HCT116 (cell line): ENCODE measurements at regions not wholly inside any gene's neighbourhood (a gene's known extent, or its start where the extent isn't known, plus 50 kb on each side); places are given as distances from the start of the nearest gene placed in this dataset.

ENCODE experiments used
- ATAC-seq: fragments of 200-7000 bp; cut with Tn5 transposase; 2 replicates; pipeline ENCODE4 v1.9.1; 2020; ENCODE audit warnings: mild to moderate bottlenecking, moderate library complexity
- BruUV-seq: library from RNA; stranded (reverse); fragments of 400-500 nt; replicated peaks from 2 replicates; lab custom pipeline; 2021; lab: Mats Ljungman, UMichigan
- CTCF ChIA-PET: fragments of 300-600 bp; sonication (Branson Sonifier 250); formaldehyde crosslinking; loops from one replicate; lab custom pipeline; 2021; ENCODE audit warnings: antibody characterized with exemption; lab: Charles Lee
- POLR2A ChIA-PET: fragments of 300-600, 350-600 bp; sonication (Branson Sonifier 250); formaldehyde crosslinking; loops from one replicate; lab custom pipeline; 2021; ENCODE audit warnings: antibody characterized with exemption; lab: Charles Lee
- RAD21 ChIA-PET, 2 experiments: fragments of 300-600 bp; sonication (Branson Sonifier 250); formaldehyde crosslinking; loops; one replicate each; lab custom pipeline; 2023; ENCODE audit warnings: low total read pairs in 2 of 2; ENCODE audit not compliant: uncharacterized antibody in 2 of 2, unreplicated experiment in 2 of 2, low non-redundant PET in 1 of 2; lab: Charles Lee
- DNase-seq: peaks from one replicate; pipeline ENCODE4 v3.0.0-alpha.2; 2010; ENCODE audit warnings: low read depth, low spot score
- H2AFZ ChIP-seq: fragments of 200-600 bp; shearing (Covaris generic), sonication (generic); 2 replicates; pipeline ENCODE4 v1.6.1; 2017; ENCODE audit warnings: low read depth, mixed run types, mixed read lengths, antibody characterized with exemption, low read length; ENCODE audit not compliant: poor library complexity, severe bottlenecking
- H3K27ac ChIP-seq: 2 replicates; pipeline ENCODE4 v1.5.1; 2012; ENCODE audit warnings: low read depth, low read length
- H3K27me3 ChIP-seq: fragments of 200-600 bp; sonication (generic); 2 replicates; pipeline ENCODE4 v1.6.1; 2016; ENCODE audit warnings: mixed run types, low read length, mixed read lengths; ENCODE audit not compliant: insufficient read depth
- H3K36me3 ChIP-seq, 2 experiments: fragments of 200-500 bp in 1 of 2; fragments of 200-600 bp in 1 of 2; sonication (Bioruptor generic) in 1 of 2; sonication (generic) in 1 of 2; 2 replicates each; pipeline versions ENCODE4 v1.5.1 to v1.6.1; 2014 to 2016; ENCODE audit warnings: low read length in 2 of 2, inconsistent platforms in 1 of 2, mixed read lengths in 1 of 2, mixed run types in 1 of 2; ENCODE audit not compliant: insufficient read depth in 2 of 2, control insufficient read depth in 1 of 2
- H3K4me1 ChIP-seq, 2 experiments: fragments of 200-600 bp in 1 of 2; sonication (generic) in 1 of 2; 2 replicates each; pipeline versions ENCODE4 v1.5.1 to v1.6.1; 2012 to 2017; ENCODE audit warnings: low read length in 2 of 2, inconsistent platforms in 1 of 2, mild to moderate bottlenecking in 1 of 2, mixed read lengths in 1 of 2, mixed run types in 1 of 2, moderate library complexity in 1 of 2; ENCODE audit not compliant: insufficient read depth in 2 of 2, control insufficient read depth in 1 of 2
- H3K4me2 ChIP-seq: fragments of 200-600 bp; sonication (generic); 2 replicates; pipeline ENCODE4 v1.6.1; 2017; ENCODE audit warnings: mixed run types, low read length, mixed read lengths
- H3K4me3 ChIP-seq, 2 experiments: fragments of 200-600 bp in 1 of 2; sonication (generic) in 1 of 2; replicated peaks in 1 of 2; 2 replicates each; pipeline ENCODE4 v1.5.1; 2011 to 2016; ENCODE audit warnings: low read length in 2 of 2, control low read depth in 1 of 2, low read depth in 1 of 2, mild to moderate bottlenecking in 1 of 2, mixed read lengths in 1 of 2, mixed run types in 1 of 2
- H3K79me2 ChIP-seq: fragments of 200-600 bp; sonication (generic); 2 replicates; pipeline ENCODE4 v1.6.1; 2017; ENCODE audit warnings: mild to moderate bottlenecking, mixed run types, low read length, moderate library complexity, mixed read lengths; ENCODE audit not compliant: insufficient read depth
- H3K9ac ChIP-seq: fragments of 200-600 bp; sonication (generic); 2 replicates; pipeline ENCODE4 v1.6.1; 2016; ENCODE audit warnings: low read length, mixed read lengths
- H3K9me2 ChIP-seq: fragments of 200-600 bp; sonication (generic), shearing (Covaris generic); 2 replicates; pipeline ENCODE4 v1.6.1; 2017; ENCODE audit warnings: mixed run types, mild to moderate bottlenecking, moderate library complexity; ENCODE audit not compliant: insufficient read depth
- H3K9me3 ChIP-seq, 2 experiments: fragments of 200-500 bp in 1 of 2; fragments of 200-600 bp in 1 of 2; sonication (Bioruptor generic) in 1 of 2; sonication (generic) in 1 of 2; 2 replicates each; pipeline ENCODE4 v1.6.1; 2014 to 2017; ENCODE audit warnings: low read length in 2 of 2, mixed read lengths in 2 of 2, inconsistent platforms in 1 of 2, low read depth in 1 of 2, mild to moderate bottlenecking in 1 of 2, mixed run types in 1 of 2, moderate library complexity in 1 of 2; ENCODE audit not compliant: control insufficient read depth in 1 of 2, insufficient read depth in 1 of 2
- H4K20me1 ChIP-seq: fragments of 200-600 bp; sonication (generic), shearing (Covaris generic); 2 replicates; pipeline ENCODE4 v1.6.1; 2017; ENCODE audit warnings: mixed run types, mild to moderate bottlenecking, moderate library complexity; ENCODE audit not compliant: insufficient read depth
- ATF3 ChIP-seq: IDR thresholded peaks from 2 replicates; pipeline ENCODE4 v1.6.1; 2012
- CBX3 ChIP-seq: IDR thresholded peaks from 2 replicates; pipeline ENCODE4 v1.6.1; 2012; ENCODE audit warnings: low read depth
- EGR1 ChIP-seq: IDR thresholded peaks from 2 replicates; pipeline ENCODE4 v1.6.1; 2012; ENCODE audit warnings: low read depth
- ELF1 ChIP-seq: IDR thresholded peaks from 2 replicates; pipeline ENCODE4 v1.6.1; 2012; ENCODE audit warnings: low read depth, borderline replicate concordance
- JUND ChIP-seq: IDR thresholded peaks from 2 replicates; pipeline ENCODE4 v1.6.1; 2012
- POLR2A ChIP-seq: IDR thresholded peaks from 2 replicates; pipeline ENCODE4 v1.7.0; 2011; ENCODE audit warnings: borderline replicate concordance; ENCODE audit not compliant: insufficient read depth, insufficient read length; ENCODE audit errors: extremely low read depth
- POLR2AphosphoS5 ChIP-seq: IDR thresholded peaks from 2 replicates; pipeline ENCODE4 v1.6.1; 2011; ENCODE audit warnings: mild to moderate bottlenecking, low read depth, low read length, moderate library complexity
- SRF ChIP-seq: IDR thresholded peaks from 2 replicates; pipeline ENCODE4 v1.6.1; 2012; ENCODE audit warnings: low read depth
- YY1 ChIP-seq: IDR thresholded peaks from 2 replicates; pipeline ENCODE4 v1.6.1; 2011; ENCODE audit warnings: low read length, low read depth, moderate library complexity, mild to moderate bottlenecking; ENCODE audit not compliant: insufficient replicate concordance; ENCODE audit errors: extremely low read depth
- ZBTB33 ChIP-seq: IDR thresholded peaks from 2 replicates; pipeline ENCODE4 v1.6.1; 2011; ENCODE audit warnings: mild to moderate bottlenecking, low read length, moderate library complexity; ENCODE audit not compliant: insufficient replicate concordance; ENCODE audit errors: extremely low read depth
- ZNF274 ChIP-seq: fragments of 200-500 bp; sonication (Bioruptor generic); IDR thresholded peaks from 2 replicates; pipeline ENCODE4 v1.6.1; 2014; ENCODE audit warnings: mild to moderate bottlenecking, low read depth, low read length, inconsistent platforms
- intact Hi-C: fragments of 100-400 bp; cut with micrococcal nuclease; formaldehyde crosslinking; loops from 2 replicates; pipeline ENCODE4 v1.10.0; 2022

- POLR2A ChIA-PET: no interaction called here
Measured at GRCh38 chr6:147057188-147057587, 147.0 kb upstream of the STXBP5 start.

More at GRCh38 chr6:147057188-147057587, 147.0 kb upstream of the STXBP5 start:
- no TSS peak for BruUV-seq
- no peaks in the 10 kb centered on the region for H3K27me3 ChIP-seq
- H3K36me3 ChIP-seq: no peaks in the 10 kb centered on the region
- no peak for TF ChIP-seq ZNF274
- TF ChIP-seq ZBTB33: no peak
- TF ChIP-seq ELF1: no peak
- no peak for TF ChIP-seq JUND
- TF ChIP-seq EGR1: no peak
- TF ChIP-seq ATF3: no peak
- no peak for TF ChIP-seq SRF
- TF ChIP-seq CBX3: no peak
- TF ChIP-seq POLR2AphosphoS5: no peak
- TF ChIP-seq YY1: no peak
- TF ChIP-seq POLR2A: no peak
- H3K4me1 ChIP-seq: no peaks in the 10 kb centered on the region
- H3K4me2 ChIP-seq: no peak overlapping the region
- no peak overlapping the region for H3K27ac ChIP-seq
- no peaks in the 10 kb centered on the region for H3K9me2 ChIP-seq
- no peak overlapping the region for H3K9ac ChIP-seq
- ChIA-PET RAD21 (no interaction called here), CTCF (no interaction called here)
- intact Hi-C loops: no loop called here
- H3K9me3 ChIP-seq: no peaks in the 10 kb centered on the region
- no peaks in the 10 kb centered on the region for H3K79me2 ChIP-seq
- no peak overlapping the region for H2AFZ ChIP-seq
- H3K4me3 ChIP-seq: no peak overlapping the region
- ATAC-seq (no peak), DNase-seq (no peak)
- H4K20me1 ChIP-seq: no peaks in the 10 kb centered on the region
